HL-60 (cell line): ENCODE measurements at regions not wholly inside any gene's neighbourhood (a gene's known extent, or its start where the extent isn't known, plus 50 kb on each side); places are given as distances from the start of the nearest gene placed in this dataset.

ENCODE experiments used
- DNase-seq, 2 experiments: peaks; one replicate each; pipeline ENCODE4 v3.0.0-alpha.2; 2010 to 2020; ENCODE audit warnings: low read depth in 1 of 2, low spot score in 1 of 2
- H3K27ac ChIP-seq: fragments of 250-450 bp; sonication (Bioruptor Pico); replicated peaks from 2 replicates; pipeline ENCODE4 v1.5.1; 2020; ENCODE audit warnings: mild to moderate bottlenecking, moderate library complexity
- H3K27me3 ChIP-seq: fragments of 250-450 bp; sonication (Bioruptor Pico); 2 replicates; pipeline ENCODE4 v1.5.1; 2021; ENCODE audit warnings: mild to moderate bottlenecking, moderate library complexity; ENCODE audit not compliant: insufficient read depth, poor library complexity, severe bottlenecking
- H3K4me3 ChIP-seq: replicated peaks from 2 replicates; pipeline ENCODE4 v1.5.1; 2011; ENCODE audit warnings: mild to moderate bottlenecking, control low read depth, low read length; ENCODE audit not compliant: insufficient read depth
- CTCF ChIP-seq: IDR thresholded peaks from one replicate; pipeline ENCODE4 v1.5.1; 2011; ENCODE audit warnings: low read length, control low read depth, inconsistent platforms; ENCODE audit not compliant: insufficient read depth
- GABPA ChIP-seq: IDR thresholded peaks from 2 replicates; pipeline ENCODE4 v1.6.1; 2012; ENCODE audit warnings: low read depth
- POLR2AphosphoS5 ChIP-seq: IDR thresholded peaks from 2 replicates; pipeline ENCODE4 v1.6.1; 2012; ENCODE audit warnings: low read depth
- REST ChIP-seq: IDR thresholded peaks from 2 replicates; pipeline ENCODE4 v1.6.1; 2012; ENCODE audit warnings: low read depth; ENCODE audit not compliant: insufficient replicate concordance
- SPI1 ChIP-seq: IDR thresholded peaks from 2 replicates; pipeline ENCODE4 v1.6.1; 2012; ENCODE audit warnings: low read depth, mild to moderate bottlenecking, borderline replicate concordance

- Histone ChIP-seq H3K4me3 (no peak overlapping the region), H3K27ac (no peak overlapping the region), H3K27me3 (peaks cover 10% of the 10 kb centered on the region)
- TF ChIP-seq SPI1 (no peak), CTCF (no peak), REST (no peak), GABPA (no peak)
- DNase-seq: no peak
These were observed 58.8 kb upstream of the C1QTNF9B start for GRCh38 chr13:23956106-23956505.

GRCh38 chr13:23957981-23958380 lies 60.7 kb upstream of the C1QTNF9B start:
- no peak for DNase-seq
- no peak for TF ChIP-seq POLR2AphosphoS5
- no peak for TF ChIP-seq CTCF
- no peak for TF ChIP-seq GABPA
- TF ChIP-seq SPI1: no peak
- TF ChIP-seq REST: no peak
- Histone ChIP-seq H3K27me3 (peaks cover 10% of the 10 kb centered on the region), H3K4me3 (no peak overlapping the region), H3K27ac (no peak overlapping the region)

GRCh38 chr13:23959231-23959862 lies 62.0 kb upstream of the C1QTNF9B start:
- peaks cover 3% of the 10 kb centered on the region for H3K27me3 ChIP-seq
- no peak overlapping the region for H3K4me3 ChIP-seq
- DNase-seq: no peak
- no peak overlapping the region for H3K27ac ChIP-seq
- TF ChIP-seq REST: no peak
- TF ChIP-seq CTCF: no peak
- no peak for TF ChIP-seq SPI1
- TF ChIP-seq GABPA: no peak
- no peak for TF ChIP-seq POLR2AphosphoS5
